Endodermal cell (in vitro differentiated cells): ENCODE measurements at regions not wholly inside any gene's neighbourhood (a gene's known extent, or its start where the extent isn't known, plus 50 kb on each side); places are given as distances from the start of the nearest gene placed in this dataset.

ENCODE experiments used
- DNase-seq: peaks from one replicate; pipeline ENCODE4 v3.0.0-alpha.2; 2017
- H3K27ac ChIP-seq: 2 replicates; pipeline ENCODE4 v1.5.1; 2013; ENCODE audit warnings: mild to moderate bottlenecking, low read depth, low read length, moderate library complexity
- H3K27me3 ChIP-seq: 2 replicates; pipeline ENCODE4 v1.6.1; 2013; ENCODE audit warnings: mild to moderate bottlenecking, low read length, moderate library complexity; ENCODE audit not compliant: insufficient read depth, control insufficient read depth, poor library complexity, severe bottlenecking
- H3K36me3 ChIP-seq: 2 replicates; pipeline ENCODE4 v1.7.0; 2013; ENCODE audit warnings: mild to moderate bottlenecking, low read length, moderate library complexity; ENCODE audit not compliant: control insufficient read depth, insufficient read depth
- H3K4me1 ChIP-seq: one replicate; pipeline ENCODE4 v1.7.0; 2013; ENCODE audit warnings: low read length; ENCODE audit not compliant: control insufficient read depth, insufficient read depth
- H3K4me3 ChIP-seq: 2 replicates; pipeline ENCODE4 v1.5.1; 2013; ENCODE audit warnings: mild to moderate bottlenecking, low read length, moderate library complexity
- H3K9ac ChIP-seq: 2 replicates; pipeline ENCODE4 v1.6.1; 2013; ENCODE audit warnings: mild to moderate bottlenecking, low read length, moderate library complexity; ENCODE audit not compliant: poor library complexity, severe bottlenecking; ENCODE audit errors: extremely low read depth
- H3K9me3 ChIP-seq: 2 replicates; pipeline ENCODE4 v1.6.1; 2013; ENCODE audit warnings: mild to moderate bottlenecking, low read length, moderate library complexity; ENCODE audit not compliant: control insufficient read depth
- H3K27ac Mint-ChIP-seq: 2 replicates; pipeline ENCODE4 v1.8.0; 2020; ENCODE audit warnings: mixed read lengths
- H3K27me3 Mint-ChIP-seq: 2 replicates; pipeline ENCODE4 v1.8.0; 2021; ENCODE audit warnings: mild to moderate bottlenecking, mixed read lengths; ENCODE audit not compliant: insufficient read depth
- H3K36me3 Mint-ChIP-seq: 2 replicates; pipeline ENCODE4 v1.8.0; 2020; ENCODE audit warnings: low read depth, mixed read lengths
- H3K4me1 Mint-ChIP-seq: 2 replicates; pipeline ENCODE4 v1.8.0; 2020; ENCODE audit warnings: mixed read lengths
- H3K4me3 Mint-ChIP-seq: 2 replicates; pipeline ENCODE4 v1.8.0; 2020; ENCODE audit warnings: mild to moderate bottlenecking, moderate library complexity, mixed read lengths
- H3K9me3 Mint-ChIP-seq: 2 replicates; pipeline ENCODE4 v1.8.0; 2020; ENCODE audit warnings: mild to moderate bottlenecking, mixed read lengths
- CTCF ChIP-seq: fragments of 200-600 bp; sonication (generic); conservative IDR thresholded peaks from 2 replicates; pipeline ENCODE4 v1.5.0; 2021; ENCODE audit warnings: antibody characterized with exemption, mild to moderate bottlenecking
- WGBS, 2 experiments: methylation state at CpG; one replicate each; pipeline versions ENCODE4 v1.1.5 to v1.1.7; 2013; ENCODE audit warnings: missing lambda C conversion rate in 2 of 2, mixed read lengths in 1 of 2; ENCODE audit not compliant: insufficient coverage in 1 of 2, insufficient read length in 1 of 2; 5-methylcytosine and 5-hydroxymethylcytosine counted together

DNA sequence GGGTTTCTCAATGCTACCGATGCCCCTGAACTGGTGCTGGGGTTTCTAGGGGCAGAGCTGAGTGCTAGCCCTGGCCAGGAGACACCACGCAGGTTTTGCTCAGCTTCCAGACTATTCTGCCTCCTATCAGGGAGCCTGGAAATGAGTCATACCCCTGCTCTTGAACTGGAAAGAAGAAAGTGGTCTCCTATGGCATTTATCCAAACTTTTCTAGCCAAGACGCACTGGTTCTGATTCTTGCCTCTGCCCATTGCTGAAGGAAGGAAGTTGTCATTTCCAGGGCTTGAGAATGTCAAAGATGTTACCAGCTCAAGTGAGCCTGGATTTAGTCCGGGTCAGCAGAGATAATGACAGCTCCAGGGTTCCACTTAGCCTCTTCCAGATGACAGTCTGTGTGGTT lies 561.9 kb downstream of the CDK5RAP2 start:
- H3K36me3 Mint-ChIP-seq, result no peaks in the 10 kb centered on the region
- H3K36me3 ChIP-seq, result no peaks in the 10 kb centered on the region
- no peaks in the 10 kb centered on the region for H3K27me3 Mint-ChIP-seq
- no peak for DNase-seq
- TF ChIP-seq CTCF, result no peak
- H3K4me3 Mint-ChIP-seq, result no peak overlapping the region
- H3K4me3 ChIP-seq, result no peak overlapping the region
- H3K9me3 ChIP-seq, result no peaks in the 10 kb centered on the region
- H3K4me1 ChIP-seq, result no peaks in the 10 kb centered on the region
- WGBS, 2 experiments, result 79 to 90% methylated on average over 2 to 4 of the region's 4 CpGs
- H3K9me3 Mint-ChIP-seq, result no peaks in the 10 kb centered on the region
- no peaks in the 10 kb centered on the region for H3K27me3 ChIP-seq
- peaks cover 5% of the 10 kb centered on the region for H3K4me1 Mint-ChIP-seq
- H3K27ac Mint-ChIP-seq, result no peak overlapping the region
- H3K27ac ChIP-seq, result no peak overlapping the region
- H3K9ac ChIP-seq, result no peak overlapping the region

- H3K27me3 Mint-ChIP-seq, result no peaks in the 10 kb centered on the region
- DNase-seq, result peak; percentile 51
- H3K27ac Mint-ChIP-seq, result no peak overlapping the region
Observed at GRCh38 chr9:120016231-120016630, 563.7 kb downstream of the CDK5RAP2 start.

DNA sequence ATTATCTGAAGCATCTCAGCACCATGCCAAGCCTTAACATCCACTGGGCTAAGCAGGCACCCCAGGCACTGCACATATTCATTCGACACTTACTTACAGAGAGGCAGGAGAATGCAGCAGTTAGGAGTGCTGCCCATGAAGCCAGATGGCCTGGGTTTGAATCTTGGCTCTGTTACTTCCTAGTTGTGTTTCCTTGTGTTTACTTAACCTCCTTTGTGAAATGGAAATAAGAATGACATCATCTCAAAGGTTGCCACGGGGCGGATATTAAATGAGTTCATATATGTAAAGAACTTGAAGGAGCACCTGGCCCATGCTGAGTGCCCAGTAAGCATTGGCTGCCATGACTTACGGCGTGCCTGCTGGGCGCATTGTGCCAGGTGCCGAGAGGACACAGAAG lies 565.2 kb downstream of the CDK5RAP2 start:
- Mint-ChIP-seq H3K27me3 (peaks cover 2% of the 10 kb centered on the region), H3K9me3 (no peaks in the 10 kb centered on the region), H3K36me3 (no peaks in the 10 kb centered on the region), H3K4me3 (no peak overlapping the region), H3K4me1 (peaks cover 5% of the 10 kb centered on the region), H3K27ac (no peak overlapping the region)
- H3K9me3 ChIP-seq, result no peaks in the 10 kb centered on the region
- H3K27ac ChIP-seq, result no peak overlapping the region
- H3K9ac ChIP-seq, result no peak overlapping the region
- no peak for DNase-seq
- no peak for TF ChIP-seq CTCF
- no peak overlapping the region for H3K4me3 ChIP-seq
- WGBS, 2 experiments, result 93 to 100% methylated on average over 6 to 7 of the region's 7 CpGs
- H3K36me3 ChIP-seq, result no peaks in the 10 kb centered on the region
- H3K4me1 ChIP-seq, result no peaks in the 10 kb centered on the region
- no peaks in the 10 kb centered on the region for H3K27me3 ChIP-seq

More at GRCh38 chr9:120016231-120016630, 563.7 kb downstream of the CDK5RAP2 start:
- H3K4me3 Mint-ChIP-seq, result no peak overlapping the region
- H3K4me3 ChIP-seq, result no peak overlapping the region
- H3K36me3 ChIP-seq, result no peaks in the 10 kb centered on the region
- H3K36me3 Mint-ChIP-seq, result no peaks in the 10 kb centered on the region
- 67% methylated on average over 2 of the region's 2 CpGs; no CpG with 5 or more reads in 1 of the 2 experiments for WGBS, 2 experiments
- no peak overlapping the region for H3K9ac ChIP-seq
- H3K9me3 ChIP-seq, result no peaks in the 10 kb centered on the region
- no peaks in the 10 kb centered on the region for H3K9me3 Mint-ChIP-seq
- H3K27ac ChIP-seq, result no peak overlapping the region
- TF ChIP-seq CTCF, result no peak
- H3K4me1 Mint-ChIP-seq, result peaks cover 5% of the 10 kb centered on the region
- H3K27me3 ChIP-seq, result no peaks in the 10 kb centered on the region
- H3K4me1 ChIP-seq, result no peaks in the 10 kb centered on the region
